ENCODE measurements at regions not wholly inside any gene's neighbourhood (a gene's known extent, or its start where the extent isn't known, plus 50 kb on each side); places are given as distances from the start of the nearest gene placed in this dataset.

DNA sequence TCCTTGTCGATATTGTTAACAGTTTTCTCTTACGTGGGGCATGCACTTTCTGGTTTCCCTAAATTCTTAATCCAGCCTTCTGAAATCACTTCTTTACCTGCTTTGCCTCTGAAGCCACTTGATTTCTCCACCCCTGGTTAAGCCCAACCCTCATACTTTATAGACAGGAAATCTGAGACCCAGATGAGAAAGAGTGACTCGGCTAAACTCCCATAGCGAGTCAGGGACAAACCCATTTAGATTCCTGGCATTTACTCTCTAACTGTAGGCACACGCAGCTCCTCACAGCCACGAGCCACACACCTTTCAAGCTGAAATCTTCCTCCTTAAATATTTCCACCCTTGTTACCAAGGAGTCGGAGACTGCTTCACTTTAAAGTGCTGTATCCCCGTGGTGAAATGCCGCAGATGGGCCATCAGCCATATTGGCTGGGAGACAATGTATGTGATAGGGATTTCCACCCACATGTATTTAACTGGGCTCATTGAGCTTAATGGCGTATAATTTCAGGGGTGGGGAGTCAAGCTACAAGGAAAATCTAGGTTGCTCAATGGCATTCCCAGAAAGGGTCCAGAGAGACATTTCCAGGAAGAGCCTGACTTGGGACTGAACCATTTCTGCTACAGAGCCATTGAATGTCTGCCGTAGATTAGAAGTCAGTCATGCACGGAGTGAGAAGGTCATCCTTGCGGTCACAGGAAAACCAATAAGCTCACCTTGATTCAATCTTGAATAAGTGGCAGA lies 49.9 kb upstream of the GRK3 start:
- Histone ChIP-seq H3K4me1 (ENCODE audit: control insufficient read depth, insufficient read depth, low read length) (no peaks in the 10 kb centered on the region), H3K27ac (ENCODE audit: low read length) (no peak overlapping the region), H3K4me3 (ENCODE audit: low read length) (no peak overlapping the region), H3K36me3 (ENCODE audit: control insufficient read depth, insufficient read depth, low read length) (no peaks in the 10 kb centered on the region), H3K27me3 (ENCODE audit: control insufficient read depth, insufficient read depth, low read length) (no peaks in the 10 kb centered on the region), H3K9me3 (ENCODE audit: control insufficient read depth, insufficient read depth, low read length) (no peaks in the 10 kb centered on the region)
- no CpG with 5 or more reads among the region's 13 CpGs for WGBS (ENCODE audit: insufficient coverage, insufficient read length)
- no peak for DNase-seq (ENCODE audit: low read depth, low spot score)

Data from iPS DF 6.9 (cell line).